Liver (tissue), 7 donors: ENCODE measurements at regions not wholly inside any gene's neighbourhood (a gene's known extent, or its start where the extent isn't known, plus 50 kb on each side); places are given as distances from the start of the nearest gene placed in this dataset.

Source experiments
- DNase-seq: peaks from one replicate; pipeline ENCODE4 v3.0.0-alpha.2; 2017; ENCODE audit warnings: low spot score
- H3K27ac ChIP-seq, 2 donors: one replicate each; pipeline ENCODE4 v1.7.0; 2013; ENCODE audit warnings: inconsistent platforms in 2 of 2, low read length in 2 of 2, control low read depth in 1 of 2, low read depth in 1 of 2, mild to moderate bottlenecking in 1 of 2
- H3K27me3 ChIP-seq, 4 donors: one replicate each; pipeline versions ENCODE4 v1.6.1 to v1.7.0; 2013; ENCODE audit warnings: low read length in 3 of 4, inconsistent platforms in 1 of 4, mild to moderate bottlenecking in 1 of 4, moderate library complexity in 1 of 4; ENCODE audit not compliant: control insufficient read depth in 4 of 4, insufficient read depth in 4 of 4
- H3K36me3 ChIP-seq, 4 donors: one replicate each; pipeline versions ENCODE4 v1.6.1 to v1.7.0; 2013; ENCODE audit warnings: low read length in 3 of 4, mild to moderate bottlenecking in 3 of 4, low read depth in 1 of 4, moderate library complexity in 1 of 4; ENCODE audit not compliant: control insufficient read depth in 4 of 4, insufficient read depth in 3 of 4
- H3K4me1 ChIP-seq, 4 donors: one replicate each; pipeline versions ENCODE4 v1.6.1 to v1.7.0; 2013; ENCODE audit warnings: low read length in 3 of 4, mild to moderate bottlenecking in 3 of 4, moderate library complexity in 1 of 4; ENCODE audit not compliant: control insufficient read depth in 4 of 4, insufficient read depth in 4 of 4
- H3K4me3 ChIP-seq, 3 donors: one replicate each; pipeline versions ENCODE4 v1.6.1 to v1.7.0; 2013; ENCODE audit warnings: low read length in 3 of 3, control low read depth in 1 of 3, low read depth in 1 of 3, mild to moderate bottlenecking in 1 of 3
- H3K9ac ChIP-seq, 2 donors: one replicate each; pipeline ENCODE4 v1.7.0; 2013; ENCODE audit warnings: low read length in 2 of 2, mild to moderate bottlenecking in 2 of 2, moderate library complexity in 2 of 2, control low read depth in 1 of 2, low read depth in 1 of 2
- H3K9me3 ChIP-seq, 4 donors: one replicate each; pipeline versions ENCODE4 v1.6.1 to v1.7.0; 2013; ENCODE audit warnings: low read length in 3 of 4; ENCODE audit not compliant: control insufficient read depth in 4 of 4
- EGR1 ChIP-seq, 2 donors: IDR thresholded peaks; 2 replicates each; pipeline ENCODE4 v1.6.1; 2016 to 2018; ENCODE audit warnings: antibody characterized with exemption in 2 of 2, low read depth in 2 of 2
- FOXA1 ChIP-seq: IDR thresholded peaks from 2 replicates; pipeline ENCODE4 v1.6.1; 2016; ENCODE audit warnings: antibody characterized with exemption
- FOXA2 ChIP-seq: IDR thresholded peaks from 2 replicates; pipeline ENCODE4 v1.6.1; 2016; ENCODE audit warnings: antibody characterized with exemption
- HNF4A ChIP-seq, 2 donors: conservative IDR thresholded peaks; 2 replicates each; pipeline ENCODE4 v1.6.1; 2016; ENCODE audit warnings: antibody characterized with exemption in 2 of 2, mild to moderate bottlenecking in 2 of 2
- HNF4G ChIP-seq: IDR thresholded peaks from 2 replicates; pipeline ENCODE4 v1.6.1; 2016; ENCODE audit warnings: antibody characterized with exemption
- JUND ChIP-seq, 2 donors: IDR thresholded peaks; 2 replicates each; pipeline ENCODE4 v1.6.1; 2016; ENCODE audit warnings: antibody characterized with exemption in 2 of 2
- NR2F2 ChIP-seq: IDR thresholded peaks from 2 replicates; pipeline ENCODE4 v1.6.1; 2016; ENCODE audit warnings: antibody characterized with exemption
- TAF1 ChIP-seq: conservative IDR thresholded peaks from 2 replicates; pipeline ENCODE4 v1.6.1; 2016; ENCODE audit warnings: antibody characterized with exemption, mild to moderate bottlenecking
- YY1 ChIP-seq: IDR thresholded peaks from 2 replicates; pipeline ENCODE4 v1.6.1; 2016; ENCODE audit warnings: antibody characterized with exemption, mild to moderate bottlenecking
- ZBTB33 ChIP-seq: IDR thresholded peaks from 2 replicates; pipeline ENCODE4 v1.6.1; 2016; ENCODE audit warnings: antibody characterized with exemption
- WGBS: extraction: QIAGEN DNeasy Blood & Tissue Kit; methylation state at CpG from one replicate; pipeline ENCODE4 v1.1.7; 2013; 5-methylcytosine and 5-hydroxymethylcytosine counted together
- TF ChIP-seq, protein P1 (sequence below): IDR thresholded peaks from 2 replicates; pipeline ENCODE4 v1.6.1; 2016; ENCODE audit warnings: antibody characterized with exemption
- TF ChIP-seq, protein P2 (sequence below): IDR thresholded peaks from 2 replicates; pipeline ENCODE4 v1.6.1; 2016; ENCODE audit warnings: antibody characterized with exemption, mild to moderate bottlenecking
- donor health status: healthy.
- donor health status: healthy.
- donor health status: healthy.
- donor health status: healthy.

DNA sequence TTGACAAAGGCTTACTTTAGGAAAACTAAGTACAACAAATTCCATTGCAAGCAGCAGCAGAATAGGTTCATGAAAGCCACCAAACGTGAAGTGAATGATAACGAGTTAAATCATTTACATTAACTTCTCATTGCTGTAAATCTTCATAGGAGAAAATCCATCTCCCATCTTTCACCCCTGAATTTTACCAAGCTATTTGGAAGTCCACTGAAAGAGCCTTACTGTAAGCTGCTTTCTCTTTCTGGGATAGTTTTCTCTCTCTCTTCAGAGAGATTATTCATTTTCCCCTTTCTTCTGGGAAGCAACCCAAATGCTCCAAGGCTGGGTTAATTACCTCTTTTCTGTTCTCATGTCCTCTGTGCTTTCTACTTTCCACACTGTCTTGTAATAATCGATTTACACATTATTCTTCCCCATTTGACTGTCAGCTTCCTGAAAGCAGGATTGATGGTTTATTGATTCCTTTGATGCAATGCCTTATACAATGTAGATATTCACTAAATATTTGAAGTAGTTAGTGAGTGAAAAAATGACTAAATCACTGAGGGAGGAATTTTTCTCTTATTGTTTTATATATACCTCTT, 914.3 kb upstream of the ARPP21 start:
- H3K4me1 ChIP-seq, result no peaks in the 10 kb centered on the region
- no peak overlapping the region for H3K9ac ChIP-seq
- H3K27ac ChIP-seq, result no peak overlapping the region
- H3K4me3 ChIP-seq, result no peak overlapping the region
- no peak for DNase-seq
- no peaks in the 10 kb centered on the region for H3K36me3 ChIP-seq
- no peaks in the 10 kb centered on the region for H3K9me3 ChIP-seq
- no peaks in the 10 kb centered on the region for H3K27me3 ChIP-seq
- WGBS, result 60% methylated on average over 3 of the region's 3 CpGs
- TF ChIP-seq ZBTB33, result no peak
- TF ChIP-seq, protein P1, sequence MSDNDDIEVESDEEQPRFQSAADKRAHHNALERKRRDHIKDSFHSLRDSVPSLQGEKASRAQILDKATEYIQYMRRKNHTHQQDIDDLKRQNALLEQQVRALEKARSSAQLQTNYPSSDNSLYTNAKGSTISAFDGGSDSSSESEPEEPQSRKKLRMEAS, result no peak

- no peaks in the 10 kb centered on the region for H3K36me3 ChIP-seq
- no peak for DNase-seq
- H3K27ac ChIP-seq, result no peak overlapping the region
- WGBS, result 63% methylated on average over 2 of the region's 2 CpGs
- no peak overlapping the region for H3K4me3 ChIP-seq
- H3K4me1 ChIP-seq, result no peaks in the 10 kb centered on the region
- no peak for TF ChIP-seq HNF4G
- peaks cover 0 to 3% (median 0%) of the 10 kb centered on the region in 4 donors for H3K27me3 ChIP-seq
- H3K9ac ChIP-seq, result no peak overlapping the region
- H3K9me3 ChIP-seq, result no peaks in the 10 kb centered on the region
Measured at GRCh38 chr3:34725774-34726173, 913.6 kb upstream of the ARPP21 start.

DNA sequence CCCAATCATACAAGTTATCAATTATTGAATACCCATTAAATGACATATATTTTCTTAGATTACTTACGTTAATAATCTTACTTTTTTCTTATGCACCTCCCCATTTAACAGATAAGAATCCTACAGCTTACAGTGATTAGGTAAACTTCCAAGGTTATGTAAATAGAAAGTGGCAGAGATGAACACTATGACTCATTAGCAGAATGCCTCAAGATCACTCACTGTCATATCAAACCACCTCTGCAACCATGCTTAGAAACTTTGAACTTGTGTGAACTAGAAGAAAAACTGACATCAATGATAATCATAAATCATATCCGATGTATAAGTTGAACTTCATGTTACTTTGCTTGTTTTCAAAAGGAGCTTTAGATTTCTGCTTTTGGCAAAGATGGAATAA, 911.6 kb upstream of the ARPP21 start:
- Histone ChIP-seq H3K9me3 (no peaks in the 10 kb centered on the region), H3K4me1 (no peaks in the 10 kb centered on the region), H3K9ac (no peak overlapping the region), H3K4me3 (no peak overlapping the region), H3K27ac (no peak overlapping the region), H3K27me3 (peaks cover 0 to 3% (median 0%) of the 10 kb centered on the region in 4 donors), H3K36me3 (no peaks in the 10 kb centered on the region)
- 47% methylated on average over 2 of the region's 2 CpGs for WGBS
- DNase-seq, result no peak
- TF ChIP-seq EGR1 (IDR thresholded peaks at IDR 0.05; ENCODE audit: low read depth in 2 of 2) (no peak), HNF4G (no peak), ZBTB33 (no peak), TAF1 (no peak), YY1 (no peak), JUND (IDR thresholded peaks at IDR 0.05) (no peak), FOXA2 (no peak), NR2F2 (no peak), HNF4A (conservative IDR thresholded peaks at IDR 0.05) (no peak), FOXA1 (no peak)
- TF ChIP-seq, protein P2, sequence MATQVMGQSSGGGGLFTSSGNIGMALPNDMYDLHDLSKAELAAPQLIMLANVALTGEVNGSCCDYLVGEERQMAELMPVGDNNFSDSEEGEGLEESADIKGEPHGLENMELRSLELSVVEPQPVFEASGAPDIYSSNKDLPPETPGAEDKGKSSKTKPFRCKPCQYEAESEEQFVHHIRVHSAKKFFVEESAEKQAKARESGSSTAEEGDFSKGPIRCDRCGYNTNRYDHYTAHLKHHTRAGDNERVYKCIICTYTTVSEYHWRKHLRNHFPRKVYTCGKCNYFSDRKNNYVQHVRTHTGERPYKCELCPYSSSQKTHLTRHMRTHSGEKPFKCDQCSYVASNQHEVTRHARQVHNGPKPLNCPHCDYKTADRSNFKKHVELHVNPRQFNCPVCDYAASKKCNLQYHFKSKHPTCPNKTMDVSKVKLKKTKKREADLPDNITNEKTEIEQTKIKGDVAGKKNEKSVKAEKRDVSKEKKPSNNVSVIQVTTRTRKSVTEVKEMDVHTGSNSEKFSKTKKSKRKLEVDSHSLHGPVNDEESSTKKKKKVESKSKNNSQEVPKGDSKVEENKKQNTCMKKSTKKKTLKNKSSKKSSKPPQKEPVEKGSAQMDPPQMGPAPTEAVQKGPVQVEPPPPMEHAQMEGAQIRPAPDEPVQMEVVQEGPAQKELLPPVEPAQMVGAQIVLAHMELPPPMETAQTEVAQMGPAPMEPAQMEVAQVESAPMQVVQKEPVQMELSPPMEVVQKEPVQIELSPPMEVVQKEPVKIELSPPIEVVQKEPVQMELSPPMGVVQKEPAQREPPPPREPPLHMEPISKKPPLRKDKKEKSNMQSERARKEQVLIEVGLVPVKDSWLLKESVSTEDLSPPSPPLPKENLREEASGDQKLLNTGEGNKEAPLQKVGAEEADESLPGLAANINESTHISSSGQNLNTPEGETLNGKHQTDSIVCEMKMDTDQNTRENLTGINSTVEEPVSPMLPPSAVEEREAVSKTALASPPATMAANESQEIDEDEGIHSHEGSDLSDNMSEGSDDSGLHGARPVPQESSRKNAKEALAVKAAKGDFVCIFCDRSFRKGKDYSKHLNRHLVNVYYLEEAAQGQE, result no peak
